IPS-18a (cell line): ENCODE measurements at regions not wholly inside any gene's neighbourhood (a gene's known extent, or its start where the extent isn't known, plus 50 kb on each side); places are given as distances from the start of the nearest gene placed in this dataset.

ENCODE experiments used
- H3K27ac ChIP-seq: one replicate; pipeline ENCODE4 v1.5.1; 2013; ENCODE audit warnings: low read length
- H3K27me3 ChIP-seq: one replicate; pipeline ENCODE4 v1.6.1; 2013; ENCODE audit warnings: mild to moderate bottlenecking, low read length; ENCODE audit not compliant: control insufficient read depth, insufficient read depth
- H3K36me3 ChIP-seq: one replicate; pipeline ENCODE4 v1.6.1; 2013; ENCODE audit warnings: low read depth, low read length; ENCODE audit not compliant: control insufficient read depth
- H3K4me1 ChIP-seq: one replicate; pipeline ENCODE4 v1.6.1; 2013; ENCODE audit warnings: low read depth, low read length; ENCODE audit not compliant: control insufficient read depth
- H3K4me3 ChIP-seq: one replicate; pipeline ENCODE4 v1.5.1; 2013; ENCODE audit warnings: low read length
- H3K9ac ChIP-seq: one replicate; pipeline ENCODE4 v1.6.1; 2013; ENCODE audit warnings: mild to moderate bottlenecking, low read length, moderate library complexity
- H3K9me3 ChIP-seq: one replicate; pipeline ENCODE4 v1.6.1; 2013; ENCODE audit warnings: low read depth, low read length; ENCODE audit not compliant: control insufficient read depth

- Histone ChIP-seq H3K9ac (no peak overlapping the region), H3K9me3 (no peaks in the 10 kb centered on the region), H3K4me3 (no peak overlapping the region), H3K27me3 (no peaks in the 10 kb centered on the region), H3K36me3 (no peaks in the 10 kb centered on the region), H3K4me1 (no peaks in the 10 kb centered on the region), H3K27ac (no peak overlapping the region)
Observed at GRCh38 chr3:153080778-153081240, 81.2 kb upstream of the RAP2B start.

DNA sequence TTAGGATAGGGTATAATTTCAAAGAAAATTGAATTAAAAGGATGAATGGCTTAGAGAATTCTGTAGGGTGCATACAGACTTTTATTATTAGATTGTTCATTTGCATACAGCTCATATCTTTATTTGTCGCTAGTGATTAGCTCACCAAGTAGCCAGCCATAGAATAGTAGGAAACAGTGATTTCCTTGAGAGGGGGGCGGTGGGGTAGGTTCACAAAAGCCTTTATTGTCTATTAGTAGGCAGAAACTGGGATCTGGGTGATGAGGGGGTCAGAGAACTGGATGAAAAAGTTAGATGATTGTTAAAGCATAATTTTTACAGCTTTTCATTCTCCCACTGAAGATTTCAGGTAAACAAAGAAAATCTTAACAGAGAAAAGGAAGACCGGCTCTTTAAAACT is 77.6 kb upstream of the RAP2B start:
- H3K36me3 ChIP-seq: no peaks in the 10 kb centered on the region
- no peak overlapping the region for H3K27ac ChIP-seq
- no peaks in the 10 kb centered on the region for H3K27me3 ChIP-seq
- H3K9me3 ChIP-seq: no peaks in the 10 kb centered on the region
- peaks cover 12% of the 10 kb centered on the region for H3K4me1 ChIP-seq
- no peak overlapping the region for H3K9ac ChIP-seq
- H3K4me3 ChIP-seq: no peak overlapping the region

DNA sequence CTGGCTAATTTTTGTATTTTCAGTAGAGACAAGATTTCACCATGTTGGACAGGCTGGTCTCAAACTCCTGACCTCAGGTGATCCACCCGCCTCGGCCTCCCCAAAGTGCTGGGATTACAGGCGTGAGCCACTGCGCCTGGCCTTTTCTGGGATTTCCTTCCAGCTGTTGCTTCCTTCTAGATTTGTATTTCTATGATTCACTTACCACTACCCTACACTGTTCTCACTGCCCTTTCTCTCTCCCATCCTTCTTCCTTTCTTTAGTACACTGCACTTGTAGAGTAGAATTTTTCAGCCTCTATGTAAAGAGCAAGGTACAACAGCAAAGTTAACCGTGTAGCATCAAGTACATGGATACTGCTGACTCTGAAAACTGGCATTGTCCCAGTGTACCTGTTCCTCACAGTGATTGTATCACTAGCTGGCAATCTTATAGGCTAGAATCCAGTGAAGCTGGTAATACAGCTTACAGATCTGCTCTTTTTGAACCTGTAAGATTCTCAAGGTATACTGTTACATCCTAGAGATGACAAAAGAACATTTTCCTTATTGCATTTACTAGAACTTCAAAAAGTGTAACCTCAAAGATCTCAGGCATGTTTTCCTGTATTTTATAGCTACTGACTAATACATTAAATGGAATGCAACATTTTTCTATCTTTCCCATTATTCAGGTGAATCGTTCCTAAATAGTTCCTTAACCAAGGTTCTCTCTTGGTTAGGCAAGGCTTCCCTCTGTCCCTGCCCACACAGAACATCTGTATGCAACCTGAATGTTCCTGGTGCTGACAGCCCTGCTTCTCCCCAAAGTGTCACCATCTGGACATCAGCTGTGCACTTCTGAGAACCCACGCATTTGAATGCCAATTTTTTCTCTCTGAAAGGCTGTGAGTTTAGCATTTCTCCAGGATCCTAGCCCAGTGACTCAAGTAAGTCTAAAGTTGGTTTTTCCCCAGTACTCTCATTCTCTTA is 74.1 kb upstream of the RAP2B start:
- no peaks in the 10 kb centered on the region for H3K9me3 ChIP-seq
- H3K4me1 ChIP-seq: peaks cover 29% of the 10 kb centered on the region
- no peak overlapping the region for H3K9ac ChIP-seq
- no peaks in the 10 kb centered on the region for H3K27me3 ChIP-seq
- no peak overlapping the region for H3K27ac ChIP-seq
- H3K4me3 ChIP-seq: no peak overlapping the region
- H3K36me3 ChIP-seq: no peaks in the 10 kb centered on the region

GRCh38 chr3:153089620-153090019 is 72.4 kb upstream of the RAP2B start:
- Histone ChIP-seq H3K27ac (no peak overlapping the region), H3K36me3 (no peaks in the 10 kb centered on the region), H3K4me1 (peaks cover 46% of the 10 kb centered on the region), H3K9ac (no peak overlapping the region), H3K27me3 (no peaks in the 10 kb centered on the region), H3K9me3 (no peaks in the 10 kb centered on the region), H3K4me3 (no peak overlapping the region)

DNA sequence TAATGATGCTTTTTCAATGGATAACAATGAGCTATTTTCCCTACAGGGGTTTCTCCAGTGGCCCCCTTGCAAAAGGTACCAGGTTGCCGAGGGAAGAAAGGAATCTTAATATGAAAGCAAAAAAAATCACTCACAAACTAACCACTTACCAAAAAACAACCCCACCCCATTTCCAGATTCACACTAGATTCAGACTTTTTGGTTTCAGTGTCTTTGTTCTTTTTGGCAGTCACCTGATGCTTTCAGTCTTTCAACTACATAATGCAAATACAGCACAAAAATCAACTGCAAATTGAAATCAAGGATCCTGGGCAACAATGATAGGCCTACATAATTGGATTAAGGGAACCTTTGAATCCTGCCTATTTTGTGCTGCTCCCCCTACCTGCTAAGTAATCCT is 71.1 kb upstream of the RAP2B start:
- H3K9ac ChIP-seq: no peak overlapping the region
- H3K4me3 ChIP-seq: no peak overlapping the region
- no peaks in the 10 kb centered on the region for H3K36me3 ChIP-seq
- no peak overlapping the region for H3K27ac ChIP-seq
- H3K9me3 ChIP-seq: no peaks in the 10 kb centered on the region
- H3K27me3 ChIP-seq: no peaks in the 10 kb centered on the region
- H3K4me1 ChIP-seq: peaks cover 52% of the 10 kb centered on the region

DNA sequence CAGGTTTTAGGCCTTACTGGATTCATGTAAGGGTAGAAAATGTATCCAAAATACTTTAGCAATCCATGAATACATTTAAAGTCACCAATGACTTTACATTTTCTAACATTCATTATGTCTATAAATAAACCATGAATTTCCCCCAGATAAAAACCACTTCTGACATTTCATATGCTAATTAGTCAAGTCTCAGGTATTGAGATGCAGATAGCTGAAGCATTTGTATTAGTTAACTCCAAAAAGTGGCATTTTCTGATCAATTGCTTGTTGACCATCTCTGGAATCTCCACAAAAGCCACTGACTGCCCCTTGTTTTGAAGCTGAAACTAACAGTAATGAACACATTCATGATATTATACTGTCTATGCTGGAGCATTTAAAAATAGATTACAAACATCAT is 68.4 kb upstream of the RAP2B start:
- no peaks in the 10 kb centered on the region for H3K27me3 ChIP-seq
- H3K27ac ChIP-seq: no peak overlapping the region
- no peaks in the 10 kb centered on the region for H3K9me3 ChIP-seq
- H3K9ac ChIP-seq: peak overlapping the region; percentile 22
- H3K4me1 ChIP-seq: peaks cover 40% of the 10 kb centered on the region
- H3K36me3 ChIP-seq: no peaks in the 10 kb centered on the region
- H3K4me3 ChIP-seq: peak overlapping the region; percentile 21

GRCh38 chr3:153094386-153094785 is 67.6 kb upstream of the RAP2B start:
- Histone ChIP-seq H3K4me3 (no peak overlapping the region), H3K36me3 (no peaks in the 10 kb centered on the region), H3K4me1 (peaks cover 40% of the 10 kb centered on the region), H3K27ac (no peak overlapping the region), H3K9ac (peak overlapping the region; percentile 22), H3K9me3 (no peaks in the 10 kb centered on the region), H3K27me3 (no peaks in the 10 kb centered on the region)

GRCh38 chr3:153095441-153095840 is 66.6 kb upstream of the RAP2B start:
- no peaks in the 10 kb centered on the region for H3K9me3 ChIP-seq
- H3K27ac ChIP-seq: no peak overlapping the region
- no peak overlapping the region for H3K4me3 ChIP-seq
- no peak overlapping the region for H3K9ac ChIP-seq
- no peaks in the 10 kb centered on the region for H3K36me3 ChIP-seq
- peaks cover 40% of the 10 kb centered on the region for H3K4me1 ChIP-seq
- H3K27me3 ChIP-seq: no peaks in the 10 kb centered on the region

GRCh38 chr3:153096731-153097131 is 65.3 kb upstream of the RAP2B start:
- H3K36me3 ChIP-seq: no peaks in the 10 kb centered on the region
- no peak overlapping the region for H3K4me3 ChIP-seq
- peaks cover 28% of the 10 kb centered on the region for H3K4me1 ChIP-seq
- H3K9ac ChIP-seq: no peak overlapping the region
- no peak overlapping the region for H3K27ac ChIP-seq
- no peaks in the 10 kb centered on the region for H3K27me3 ChIP-seq
- H3K9me3 ChIP-seq: no peaks in the 10 kb centered on the region

- no peak overlapping the region for H3K4me3 ChIP-seq
- H3K9ac ChIP-seq: no peak overlapping the region
- no peak overlapping the region for H3K27ac ChIP-seq
- H3K9me3 ChIP-seq: no peaks in the 10 kb centered on the region
- H3K4me1 ChIP-seq: peaks cover 24% of the 10 kb centered on the region
- no peaks in the 10 kb centered on the region for H3K27me3 ChIP-seq
- no peaks in the 10 kb centered on the region for H3K36me3 ChIP-seq
Observed at GRCh38 chr3:153097213-153097612, 64.8 kb upstream of the RAP2B start.

DNA sequence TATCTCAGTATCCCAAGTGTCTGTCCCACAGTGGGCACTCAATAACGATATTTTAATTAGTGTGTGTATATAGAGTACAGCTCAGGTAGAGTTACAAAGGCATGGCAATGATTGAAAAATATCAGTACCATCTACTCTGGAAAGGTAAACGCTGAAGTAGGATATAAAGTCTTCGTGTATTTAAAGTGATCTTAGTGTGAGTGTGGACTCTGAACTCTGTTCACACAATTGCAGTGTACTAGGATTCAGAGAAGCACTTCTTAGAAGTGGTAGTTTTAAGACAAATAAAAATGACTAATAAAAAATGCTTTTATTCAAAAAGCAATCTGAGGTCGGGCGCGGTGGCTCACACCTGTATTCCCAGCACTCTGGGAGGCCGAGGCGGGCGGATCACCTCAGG is 62.9 kb upstream of the RAP2B start:
- H3K27ac ChIP-seq: no peak overlapping the region
- no peaks in the 10 kb centered on the region for H3K27me3 ChIP-seq
- no peaks in the 10 kb centered on the region for H3K9me3 ChIP-seq
- no peak overlapping the region for H3K9ac ChIP-seq
- H3K36me3 ChIP-seq: no peaks in the 10 kb centered on the region
- peaks cover 11% of the 10 kb centered on the region for H3K4me1 ChIP-seq
- no peak overlapping the region for H3K4me3 ChIP-seq

- H3K4me1 ChIP-seq: no peaks in the 10 kb centered on the region
- H3K9me3 ChIP-seq: no peaks in the 10 kb centered on the region
- H3K27ac ChIP-seq: no peak overlapping the region
- H3K27me3 ChIP-seq: no peaks in the 10 kb centered on the region
- H3K9ac ChIP-seq: no peak overlapping the region
- H3K4me3 ChIP-seq: no peak overlapping the region
- H3K36me3 ChIP-seq: no peaks in the 10 kb centered on the region
Observed at GRCh38 chr3:153103406-153103945, 58.5 kb upstream of the RAP2B start.
